Adrenal gland (tissue), 9 donors: ENCODE measurements at regions not wholly inside any gene's neighbourhood (a gene's known extent, or its start where the extent isn't known, plus 50 kb on each side); places are given as distances from the start of the nearest gene placed in this dataset.

Experiments
- DNase-seq, 7 donors: peaks; one replicate each; pipeline ENCODE4 v3.0.0-alpha.2; 2019 to 2020
- H3K27ac ChIP-seq, 5 donors: fragments of 200-600 bp; sonication (generic) in 4 of 5; 1 replicate in 3 of 5; 2 replicates in 2 of 5; pipeline versions ENCODE4 v1.5.1 to v1.8.0; 2016 to 2020; ENCODE audit warnings: mild to moderate bottlenecking in 1 of 5
- H3K27me3 ChIP-seq: fragments of 200-600 bp; 2 replicates; pipeline ENCODE4 v1.8.0; 2021
- H3K36me3 ChIP-seq, 2 donors: fragments of 200-600 bp; replicated peaks in 1 of 2; 1 replicate in 1 of 2; 2 replicates in 1 of 2; pipeline versions ENCODE4 v1.5.1 to v1.8.0; 2018 to 2022
- H3K4me1 ChIP-seq, 2 donors: fragments of 200-600 bp; replicated peaks in 1 of 2; 1 replicate in 1 of 2; 2 replicates in 1 of 2; pipeline versions ENCODE4 v1.5.1 to v1.8.0; 2018 to 2021
- H3K4me3 ChIP-seq, 4 donors: fragments of 200-600 bp; sonication (generic) in 3 of 4; one replicate each; pipeline ENCODE4 v1.5.1; 2016 to 2018
- H3K9me3 ChIP-seq, 3 donors: fragments of 200-600 bp; sonication (generic) in 1 of 3; replicated peaks in 1 of 3; 1 replicate in 2 of 3; 2 replicates in 1 of 3; pipeline versions ENCODE4 v1.5.1 to v1.8.0; 2016 to 2021
- POLR2A ChIP-seq, 2 donors: fragments of 450-650 bp; IDR thresholded peaks; one replicate each; pipeline ENCODE4 v1.6.1; 2017; ENCODE audit warnings: antibody characterized with exemption in 2 of 2, mild to moderate bottlenecking in 2 of 2, moderate library complexity in 1 of 2
- WGBS, 4 donors: extraction: QIAGEN DNeasy Blood & Tissue Kit in 2 of 4; methylation state at CpG; one replicate each; pipeline versions ENCODE4 v1.1.5 to v1.1.7; 2013 to 2017; 5-methylcytosine and 5-hydroxymethylcytosine counted together
- intact Hi-C, 2 donors: fragments of 100-400 bp; cut with DNase I; formaldehyde crosslinking; loops; one replicate each; pipeline versions ENCODE4 v1.14.1 to v1.15.0; 2022 to 2023
- TF ChIP-seq, protein P1 (sequence below), 6 experiments: fragments of 450-650 bp in 4 of 6; fragments of 200-600 bp in 2 of 6; sonication (generic) in 1 of 6; IDR thresholded peaks; 1 replicate in 5 of 6; 2 replicates in 1 of 6; pipeline versions ENCODE4 v1.5.1 to v1.8.0; 2016 to 2021; ENCODE audit warnings: antibody characterized with exemption in 6 of 6, mild to moderate bottlenecking in 2 of 6, moderate library complexity in 1 of 6
- donor health status: healthy with polysubstance abuse.
- donor health status: Bipolar disorder and iron deficiency.
- donor health status: DM: yes; HTN: yes; CAD: no.
- donor health status: DM: no; HTN: no; CAD: no.
- donor health status: DM: no; HTN: no; CAD: no.

DNA sequence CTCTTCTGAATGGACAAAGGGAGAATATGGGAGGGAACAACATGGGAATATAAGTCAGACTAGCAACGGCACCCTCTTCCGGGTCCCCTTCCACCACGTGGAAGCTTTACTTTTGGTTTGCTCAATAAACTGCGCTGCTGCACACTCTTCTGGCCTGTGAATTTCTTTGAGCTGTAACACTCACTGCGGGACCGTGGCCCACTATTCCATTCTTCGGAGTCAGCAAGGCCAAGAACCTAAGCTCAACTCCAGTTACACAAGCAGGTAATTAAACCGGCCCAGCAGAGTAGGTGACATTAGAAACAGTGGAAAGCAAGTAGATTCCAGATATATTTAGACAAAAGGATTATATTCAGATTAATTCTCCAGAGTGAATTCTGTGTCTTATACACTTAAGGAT, 697.4 kb upstream of the NXPH2 start:
- TF ChIP-seq, protein P1, sequence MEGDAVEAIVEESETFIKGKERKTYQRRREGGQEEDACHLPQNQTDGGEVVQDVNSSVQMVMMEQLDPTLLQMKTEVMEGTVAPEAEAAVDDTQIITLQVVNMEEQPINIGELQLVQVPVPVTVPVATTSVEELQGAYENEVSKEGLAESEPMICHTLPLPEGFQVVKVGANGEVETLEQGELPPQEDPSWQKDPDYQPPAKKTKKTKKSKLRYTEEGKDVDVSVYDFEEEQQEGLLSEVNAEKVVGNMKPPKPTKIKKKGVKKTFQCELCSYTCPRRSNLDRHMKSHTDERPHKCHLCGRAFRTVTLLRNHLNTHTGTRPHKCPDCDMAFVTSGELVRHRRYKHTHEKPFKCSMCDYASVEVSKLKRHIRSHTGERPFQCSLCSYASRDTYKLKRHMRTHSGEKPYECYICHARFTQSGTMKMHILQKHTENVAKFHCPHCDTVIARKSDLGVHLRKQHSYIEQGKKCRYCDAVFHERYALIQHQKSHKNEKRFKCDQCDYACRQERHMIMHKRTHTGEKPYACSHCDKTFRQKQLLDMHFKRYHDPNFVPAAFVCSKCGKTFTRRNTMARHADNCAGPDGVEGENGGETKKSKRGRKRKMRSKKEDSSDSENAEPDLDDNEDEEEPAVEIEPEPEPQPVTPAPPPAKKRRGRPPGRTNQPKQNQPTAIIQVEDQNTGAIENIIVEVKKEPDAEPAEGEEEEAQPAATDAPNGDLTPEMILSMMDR (IDR thresholded peaks at IDR 0.05) = no peak
- no peak for TF ChIP-seq POLR2A (IDR thresholded peaks at IDR 0.05)
- DNase-seq = no peak
- H3K27me3 ChIP-seq = no peaks in the 10 kb centered on the region
- 85 to 93% (median 91%) methylated on average over 8 of the region's 8 CpGs for WGBS, 4 donors
- no peaks in the 10 kb centered on the region for H3K9me3 ChIP-seq
- no peaks in the 10 kb centered on the region for H3K36me3 ChIP-seq
- H3K4me1 ChIP-seq = no peaks in the 10 kb centered on the region
- intact Hi-C loops = no loop called here
- no peak overlapping the region for H3K4me3 ChIP-seq
- H3K27ac ChIP-seq = no peak overlapping the region

DNA sequence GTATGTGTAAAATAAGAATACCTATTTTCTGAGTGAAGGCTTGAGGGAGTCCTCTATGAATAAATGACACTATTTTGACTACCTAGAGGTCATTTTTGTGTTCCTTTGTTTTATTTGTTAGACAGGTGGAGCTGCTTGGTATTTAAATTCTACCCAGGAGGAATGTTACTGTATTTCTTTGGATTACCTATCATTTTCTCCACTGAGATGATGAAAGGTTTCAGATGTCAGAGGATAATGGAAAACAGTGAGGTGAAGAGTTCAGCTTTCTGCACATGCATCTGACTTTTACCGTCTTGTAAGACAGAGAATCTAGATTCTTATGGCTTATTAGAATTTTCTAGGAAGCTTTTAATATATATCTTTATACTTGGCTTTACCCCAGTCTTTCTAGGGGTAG, 689.8 kb upstream of the NXPH2 start:
- Histone ChIP-seq H3K27me3 (no peaks in the 10 kb centered on the region), H3K4me3 (no peak overlapping the region), H3K4me1 (no peaks in the 10 kb centered on the region), H3K36me3 (no peaks in the 10 kb centered on the region), H3K27ac (no peak overlapping the region), H3K9me3 (no peaks in the 10 kb centered on the region)
- 52 to 74% (median 64%) methylated on average over 1 of the region's 1 CpG for WGBS, 4 donors
- intact Hi-C loops = no loop called here
- TF ChIP-seq, protein P1 (IDR thresholded peaks at IDR 0.05) = no peak
- TF ChIP-seq POLR2A (IDR thresholded peaks at IDR 0.05) = no peak
- no peak for DNase-seq

DNA sequence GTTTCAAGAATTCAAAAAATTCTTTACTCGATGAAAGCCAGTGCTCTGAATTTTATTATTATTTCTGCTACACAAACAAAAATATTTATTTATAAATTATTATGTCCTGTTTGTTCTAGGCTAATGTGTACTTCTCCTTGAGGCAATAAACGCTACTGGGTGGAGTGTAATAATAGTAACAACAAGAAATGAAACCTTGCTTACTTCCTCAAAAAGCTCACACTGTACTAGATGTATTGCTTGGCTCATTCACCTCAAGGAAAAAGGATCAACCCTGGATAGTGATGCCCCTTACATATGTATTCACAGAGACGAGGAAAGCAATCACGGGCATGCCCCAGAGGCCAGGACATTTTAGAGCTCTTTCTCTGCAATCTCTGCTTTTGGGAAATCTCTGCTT, 685.6 kb upstream of the NXPH2 start:
- Histone ChIP-seq H3K27ac (no peak overlapping the region), H3K4me3 (no peak overlapping the region), H3K36me3 (no peaks in the 10 kb centered on the region), H3K4me1 (no peaks in the 10 kb centered on the region), H3K27me3 (no peaks in the 10 kb centered on the region), H3K9me3 (no peaks in the 10 kb centered on the region)
- intact Hi-C loops = no loop called here
- 53 to 66% (median 62%) methylated on average over 4 of the region's 4 CpGs for WGBS, 4 donors
- no peak for DNase-seq
- no peak for TF ChIP-seq POLR2A (IDR thresholded peaks at IDR 0.05)
- TF ChIP-seq, protein P1 (IDR thresholded peaks at IDR 0.05) = no peak

DNA sequence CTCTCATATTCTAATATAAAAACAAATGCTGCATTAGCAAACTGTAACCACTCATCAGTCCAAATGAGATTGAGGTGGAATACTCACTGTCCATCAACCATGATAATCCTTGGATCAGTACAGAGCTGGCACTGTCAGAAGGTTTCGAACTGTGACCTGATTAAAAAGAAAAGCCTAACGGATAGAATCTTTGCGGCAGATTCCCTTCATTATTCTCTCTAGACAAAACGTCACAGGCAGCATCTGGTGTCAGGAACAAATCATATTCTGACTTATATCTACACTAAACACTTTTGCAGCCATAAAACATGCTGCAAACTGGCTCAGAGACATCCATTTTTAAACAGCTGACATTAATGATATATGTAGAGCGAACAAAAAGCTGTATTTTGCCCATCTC, 677.7 kb upstream of the NXPH2 start:
- no peak overlapping the region for H3K4me3 ChIP-seq
- WGBS, 4 donors = 42 to 55% (median 49%) methylated on average over 5 of the region's 5 CpGs
- intact Hi-C loops = no loop called here
- DNase-seq = no peak
- no peaks in the 10 kb centered on the region for H3K27me3 ChIP-seq
- H3K9me3 ChIP-seq = no peaks in the 10 kb centered on the region
- no peaks in the 10 kb centered on the region for H3K36me3 ChIP-seq
- no peak overlapping the region for H3K27ac ChIP-seq
- no peaks in the 10 kb centered on the region for H3K4me1 ChIP-seq
- TF ChIP-seq, protein P1 (IDR thresholded peaks at IDR 0.05) = no peak
- no peak for TF ChIP-seq POLR2A (IDR thresholded peaks at IDR 0.05)
